Endothelial cell of umbilical vein (primary cell): ENCODE measurements at regions not wholly inside any gene's neighbourhood (a gene's known extent, or its start where the extent isn't known, plus 50 kb on each side); places are given as distances from the start of the nearest gene placed in this dataset.

Source experiments
- BruUV-seq: library from RNA; stranded (reverse); fragments of 400-500 nt; replicated peaks from 2 replicates; lab custom pipeline; 2021; lab: Mats Ljungman, UMichigan
- CTCF ChIA-PET: fragments of 300-600, 350-600 bp; sonication (Branson Sonifier 250); formaldehyde crosslinking; loops from one replicate; lab custom pipeline; 2021; ENCODE audit warnings: antibody characterized with exemption, inconsistent platforms; lab: Charles Lee
- POLR2A ChIA-PET: fragments of 300-600, 350-600 bp; sonication (Branson Sonifier 250); formaldehyde crosslinking; loops from one replicate; lab custom pipeline; 2021; ENCODE audit warnings: antibody characterized with exemption, inconsistent platforms; lab: Charles Lee
- DNase-seq: peaks from one replicate; pipeline ENCODE4 v3.0.0-alpha.2; 2011; ENCODE audit warnings: low read depth, low spot score
- FAIRE-seq: peaks from 2 replicates; lab custom pipeline; 2011; peaks lifted over from hg19 to GRCh38; lab: Jason Lieb, UNC
- H2AFZ ChIP-seq: 2 replicates; pipeline ENCODE4 v1.6.0; 2012; ENCODE audit warnings: low read depth, low read length, control low read depth, inconsistent platforms
- H3K27ac ChIP-seq: 2 replicates; pipeline ENCODE4 v1.5.1; 2011; ENCODE audit warnings: low read depth, mild to moderate bottlenecking, control low read depth, low read length, moderate library complexity; ENCODE audit not compliant: insufficient read depth
- H3K27me3 ChIP-seq, 2 experiments: 2 replicates each; pipeline versions ENCODE4 v1.6.0 to v1.6.1; 2011; ENCODE audit warnings: low read length in 2 of 2, mixed read lengths in 1 of 2; ENCODE audit not compliant: control insufficient read depth in 2 of 2, insufficient read depth in 2 of 2
- H3K36me3 ChIP-seq, 2 experiments: 2 replicates in 1 of 2; 3 replicates in 1 of 2; pipeline ENCODE4 v1.5.1; 2011; ENCODE audit warnings: low read length in 2 of 2, mild to moderate bottlenecking in 1 of 2, moderate library complexity in 1 of 2; ENCODE audit not compliant: control insufficient read depth in 2 of 2, insufficient read depth in 2 of 2; ENCODE audit errors: extremely low read depth in 1 of 2
- H3K4me1 ChIP-seq: 3 replicates; pipeline ENCODE4 v1.5.1; 2011; ENCODE audit warnings: mild to moderate bottlenecking, low read length; ENCODE audit not compliant: control insufficient read depth, insufficient read depth; ENCODE audit errors: extremely low read depth
- H3K4me2 ChIP-seq: 2 replicates; pipeline ENCODE4 v1.6.1; 2011; ENCODE audit warnings: low read length, control low read depth, mixed read lengths; ENCODE audit not compliant: insufficient read depth
- H3K4me3 ChIP-seq, 3 experiments: fragments of 200-600 bp in 1 of 3; sonication (generic), shearing (Covaris generic) in 1 of 3; replicated peaks in 1 of 3; 2 replicates each; pipeline ENCODE4 v1.5.1; 2011 to 2016; ENCODE audit warnings: control low read depth in 3 of 3, low read length in 3 of 3, mild to moderate bottlenecking in 2 of 3, inconsistent platforms in 1 of 3, low read depth in 1 of 3, moderate library complexity in 1 of 3; ENCODE audit not compliant: insufficient read depth in 1 of 3
- H3K79me2 ChIP-seq: 2 replicates; pipeline ENCODE4 v1.6.0; 2012; ENCODE audit warnings: low read length, inconsistent platforms; ENCODE audit not compliant: control insufficient read depth, insufficient read depth
- H3K9ac ChIP-seq: replicated peaks from 2 replicates; pipeline ENCODE3; 2011; ENCODE audit warnings: low read length, control low read depth; ENCODE audit not compliant: insufficient read depth; ENCODE audit errors: extremely low read depth
- H3K9me1 ChIP-seq: replicated peaks from 3 replicates; pipeline ENCODE4 v1.6.0; 2011; ENCODE audit warnings: mild to moderate bottlenecking, low read length; ENCODE audit not compliant: control insufficient read depth, insufficient read depth; ENCODE audit errors: extremely low read depth
- H3K9me3 ChIP-seq: replicated peaks from 2 replicates; pipeline ENCODE4 v1.5.1; 2012; ENCODE audit warnings: low read length, inconsistent platforms; ENCODE audit not compliant: control insufficient read depth, insufficient read depth
- H4K20me1 ChIP-seq: replicated peaks from 2 replicates; pipeline ENCODE3; 2011; ENCODE audit warnings: mild to moderate bottlenecking, low read length; ENCODE audit not compliant: control insufficient read depth, insufficient read depth; ENCODE audit errors: extremely low read depth
- EZH2 ChIP-seq: IDR thresholded peaks from 2 replicates; pipeline ENCODE4 v1.6.1; 2012; ENCODE audit warnings: borderline replicate concordance, low read depth, mild to moderate bottlenecking, moderate library complexity, low read length, inconsistent platforms; ENCODE audit not compliant: severe bottlenecking
- FOS ChIP-seq: IDR thresholded peaks from 2 replicates; pipeline ENCODE4 v1.6.1; 2011; ENCODE audit warnings: mild to moderate bottlenecking, low read length, moderate library complexity, borderline replicate concordance; ENCODE audit not compliant: insufficient read depth
- GATA2 ChIP-seq: IDR thresholded peaks from 2 replicates; pipeline ENCODE4 v1.7.0; 2011; ENCODE audit warnings: low read depth, mild to moderate bottlenecking, moderate library complexity, mixed read lengths, low read length; ENCODE audit not compliant: insufficient read length, insufficient read depth
- JUN ChIP-seq: IDR thresholded peaks from 2 replicates; pipeline ENCODE4 v1.6.1; 2011; ENCODE audit warnings: borderline replicate concordance, low read depth; ENCODE audit not compliant: insufficient read length, insufficient read depth
- MYC ChIP-seq: IDR thresholded peaks from one replicate; pipeline ENCODE4 v1.6.1; 2011; ENCODE audit warnings: mild to moderate bottlenecking, low read depth, low read length
- POLR2A ChIP-seq: IDR thresholded peaks from 2 replicates; pipeline ENCODE4 v1.6.1; 2012; ENCODE audit warnings: low read depth, mild to moderate bottlenecking, control low read depth, low read length
- POLR2AphosphoS5 ChIP-seq: IDR thresholded peaks from 2 replicates; pipeline ENCODE4 v1.6.1; 2012; ENCODE audit warnings: low read depth, mild to moderate bottlenecking, control low read depth, low read length, moderate library complexity; ENCODE audit not compliant: insufficient read depth
- dilution Hi-C: fragments of 300-500 bp; cut with MboI; formaldehyde crosslinking; loops from one replicate; pipeline ENCODE4 v1.15.0; 2019; ENCODE audit warnings: low sequenced_read_pairs; ENCODE audit not compliant: extremely low pct_ligation_motif_present
- intact Hi-C: fragments of 100-400 bp; cut with micrococcal nuclease; formaldehyde crosslinking; loops from one replicate; pipeline ENCODE4 v1.10.0; 2022
- TF ChIP-seq, protein P1 (sequence below): IDR thresholded peaks from 2 replicates; pipeline ENCODE4 v1.6.1; 2011; ENCODE audit not compliant: insufficient read depth, insufficient read length
- TF ChIP-seq, protein P2 (sequence below), 2 donors: IDR thresholded peaks; 1 replicate in 1 of 2; 2 replicates in 1 of 2; pipeline ENCODE4 v1.5.1; 2011; ENCODE audit warnings: low read length in 2 of 2, mild to moderate bottlenecking in 2 of 2, moderate library complexity in 2 of 2, control low read depth in 1 of 2, inconsistent platforms in 1 of 2, low read depth in 1 of 2; ENCODE audit not compliant: insufficient read depth in 1 of 2; ENCODE audit errors: extremely low read depth in 1 of 2

DNA sequence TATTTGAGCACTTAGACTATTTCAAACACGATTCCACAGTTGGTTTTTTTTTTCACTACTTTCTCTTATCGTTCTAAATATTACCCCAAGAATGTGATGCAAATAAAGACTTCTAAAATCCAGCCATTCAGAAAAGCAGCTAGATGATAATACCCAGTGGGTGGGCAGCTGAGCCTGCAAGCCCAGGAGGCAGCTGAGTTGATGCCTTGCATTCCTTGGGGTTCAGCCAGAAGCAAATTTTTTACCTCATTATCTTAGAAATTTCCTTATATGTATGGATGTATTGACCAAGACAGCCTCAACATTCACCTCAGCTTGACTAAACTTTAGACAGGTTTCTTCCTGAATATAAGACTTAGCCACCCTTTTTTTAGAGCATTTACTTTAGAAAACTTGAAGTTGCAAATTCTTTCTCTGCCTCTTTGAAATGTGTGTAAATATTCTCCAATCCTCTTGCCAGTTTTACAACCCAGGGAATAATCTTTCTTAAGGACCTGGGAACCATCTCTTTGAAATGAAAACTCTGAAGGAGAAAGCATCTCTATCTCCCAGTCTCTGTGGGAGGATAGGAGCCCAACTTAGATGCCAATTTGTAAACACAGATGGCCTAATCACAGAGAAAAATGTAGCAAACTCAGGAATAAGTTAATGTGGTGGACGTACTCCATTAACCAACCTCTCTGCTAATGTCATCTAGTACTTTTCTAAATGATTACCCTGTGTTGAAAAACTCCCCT is 52.2 kb upstream of the ANP32D start:
- no peak overlapping the region for H2AFZ ChIP-seq
- no peak for TF ChIP-seq MYC
- TF ChIP-seq GATA2 = no peak
- TF ChIP-seq, protein P1, sequence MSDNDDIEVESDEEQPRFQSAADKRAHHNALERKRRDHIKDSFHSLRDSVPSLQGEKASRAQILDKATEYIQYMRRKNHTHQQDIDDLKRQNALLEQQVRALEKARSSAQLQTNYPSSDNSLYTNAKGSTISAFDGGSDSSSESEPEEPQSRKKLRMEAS = no peak
- TF ChIP-seq, protein P2, sequence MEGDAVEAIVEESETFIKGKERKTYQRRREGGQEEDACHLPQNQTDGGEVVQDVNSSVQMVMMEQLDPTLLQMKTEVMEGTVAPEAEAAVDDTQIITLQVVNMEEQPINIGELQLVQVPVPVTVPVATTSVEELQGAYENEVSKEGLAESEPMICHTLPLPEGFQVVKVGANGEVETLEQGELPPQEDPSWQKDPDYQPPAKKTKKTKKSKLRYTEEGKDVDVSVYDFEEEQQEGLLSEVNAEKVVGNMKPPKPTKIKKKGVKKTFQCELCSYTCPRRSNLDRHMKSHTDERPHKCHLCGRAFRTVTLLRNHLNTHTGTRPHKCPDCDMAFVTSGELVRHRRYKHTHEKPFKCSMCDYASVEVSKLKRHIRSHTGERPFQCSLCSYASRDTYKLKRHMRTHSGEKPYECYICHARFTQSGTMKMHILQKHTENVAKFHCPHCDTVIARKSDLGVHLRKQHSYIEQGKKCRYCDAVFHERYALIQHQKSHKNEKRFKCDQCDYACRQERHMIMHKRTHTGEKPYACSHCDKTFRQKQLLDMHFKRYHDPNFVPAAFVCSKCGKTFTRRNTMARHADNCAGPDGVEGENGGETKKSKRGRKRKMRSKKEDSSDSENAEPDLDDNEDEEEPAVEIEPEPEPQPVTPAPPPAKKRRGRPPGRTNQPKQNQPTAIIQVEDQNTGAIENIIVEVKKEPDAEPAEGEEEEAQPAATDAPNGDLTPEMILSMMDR (IDR thresholded peaks at IDR 0.05; ENCODE audit: extremely low read depth in 1 of 2, insufficient read depth in 1 of 2, low read depth in 1 of 2, low read length in 2 of 2) = no peak
- TF ChIP-seq FOS = no peak
- no peak for TF ChIP-seq JUN
- no peak for TF ChIP-seq EZH2
- no peak for TF ChIP-seq POLR2AphosphoS5
- no peak for TF ChIP-seq POLR2A

More for the DNA sequence above, 52.2 kb upstream of the ANP32D start:
- peaks cover 36% of the 10 kb centered on the region for H3K4me1 ChIP-seq
- no peaks in the 10 kb centered on the region for H3K9me3 ChIP-seq
- FAIRE-seq = no peak
- H3K27ac ChIP-seq = no peak overlapping the region
- POLR2A ChIA-PET = no interaction called here
- no peaks in the 10 kb centered on the region for H4K20me1 ChIP-seq
- H3K79me2 ChIP-seq = no peaks in the 10 kb centered on the region
- CTCF ChIA-PET = no interaction called here
- dilution Hi-C loops = no loop called here
- no peaks in the 10 kb centered on the region for H3K36me3 ChIP-seq
- no TSS peak for BruUV-seq
- no peaks in the 10 kb centered on the region for H3K9me1 ChIP-seq
- H3K4me2 ChIP-seq = no peak overlapping the region
- no peaks in the 10 kb centered on the region for H3K27me3 ChIP-seq
- H3K4me3 ChIP-seq = no peak overlapping the region
- H3K9ac ChIP-seq = no peak overlapping the region
- no peak for DNase-seq
- intact Hi-C loops = no loop called here
